Keratinocyte (primary cell): ENCODE measurements at regions not wholly inside any gene's neighbourhood (a gene's known extent, or its start where the extent isn't known, plus 50 kb on each side); places are given as distances from the start of the nearest gene placed in this dataset.

Source experiments
- DNase-seq: peaks from one replicate; pipeline ENCODE4 v3.0.0-alpha.2; 2011; ENCODE audit warnings: low read depth, missing footprints, low spot score
- FAIRE-seq: peaks from 2 replicates; lab custom pipeline; 2011; peaks lifted over from hg19 to GRCh38; lab: Jason Lieb, UNC
- H2AFZ ChIP-seq: 2 replicates; pipeline ENCODE4 v1.6.0; 2012; ENCODE audit warnings: low read length, control low read depth, inconsistent platforms; ENCODE audit not compliant: control insufficient read depth
- H3K27ac ChIP-seq: 2 replicates; pipeline ENCODE4 v1.5.1; 2011; ENCODE audit warnings: low read length; ENCODE audit not compliant: control insufficient read depth, insufficient read depth
- H3K27me3 ChIP-seq: 3 replicates; pipeline ENCODE4 v1.6.0; 2011; ENCODE audit warnings: low read length; ENCODE audit not compliant: control insufficient read depth, insufficient read depth; ENCODE audit errors: extremely low read depth
- H3K36me3 ChIP-seq, 2 experiments: 2 replicates in 1 of 2; 3 replicates in 1 of 2; pipeline ENCODE4 v1.5.1; 2011; ENCODE audit warnings: low read length in 2 of 2, mild to moderate bottlenecking in 1 of 2; ENCODE audit not compliant: control insufficient read depth in 2 of 2, insufficient read depth in 2 of 2; ENCODE audit errors: extremely low read depth in 1 of 2
- H3K4me1 ChIP-seq: 3 replicates; pipeline ENCODE4 v1.5.1; 2011; ENCODE audit warnings: low read length; ENCODE audit not compliant: control insufficient read depth, insufficient read depth; ENCODE audit errors: extremely low read depth
- H3K4me2 ChIP-seq: 3 replicates; pipeline ENCODE4 v1.6.0; 2011; ENCODE audit warnings: low read depth, low read length; ENCODE audit not compliant: control insufficient read depth, insufficient read depth; ENCODE audit errors: extremely low read depth
- H3K4me3 ChIP-seq, 3 experiments: fragments of 200-600 bp in 1 of 3; sonication (generic) in 1 of 3; 2 replicates in 2 of 3; 3 replicates in 1 of 3; pipeline ENCODE4 v1.5.1; 2011 to 2016; ENCODE audit warnings: low read length in 3 of 3, mild to moderate bottlenecking in 3 of 3, control low read depth in 2 of 3, inconsistent platforms in 1 of 3, low read depth in 1 of 3, mixed read lengths in 1 of 3, mixed run types in 1 of 3, moderate library complexity in 1 of 3; ENCODE audit not compliant: control insufficient read depth in 2 of 3, insufficient read depth in 2 of 3; ENCODE audit errors: extremely low read depth in 1 of 3
- H3K79me2 ChIP-seq: 2 replicates; pipeline ENCODE4 v1.6.0; 2012; ENCODE audit warnings: low read length; ENCODE audit not compliant: control insufficient read depth, insufficient read depth
- H3K9ac ChIP-seq: 3 replicates; pipeline ENCODE4 v1.6.0; 2011; ENCODE audit warnings: low read length; ENCODE audit not compliant: control insufficient read depth, insufficient read depth; ENCODE audit errors: extremely low read depth
- H3K9me1 ChIP-seq: 3 replicates; pipeline ENCODE4 v1.6.0; 2011; ENCODE audit warnings: low read length; ENCODE audit not compliant: control insufficient read depth, insufficient read depth; ENCODE audit errors: extremely low read depth
- H3K9me3 ChIP-seq: 2 replicates; pipeline ENCODE4 v1.5.1; 2012; ENCODE audit warnings: low read depth, low read length; ENCODE audit not compliant: control insufficient read depth
- H4K20me1 ChIP-seq: 3 replicates; pipeline ENCODE4 v1.6.0; 2011; ENCODE audit warnings: low read length; ENCODE audit not compliant: control insufficient read depth, insufficient read depth; ENCODE audit errors: extremely low read depth
- CTCF ChIP-seq, 3 experiments: IDR thresholded peaks in 1 of 3; conservative IDR thresholded peaks in 1 of 3; optimal IDR thresholded peaks in 1 of 3; 2 replicates in 2 of 3; 3 replicates in 1 of 3; pipeline versions ENCODE3 to v1.5.1; 2011; ENCODE audit warnings: low read length in 3 of 3, mild to moderate bottlenecking in 3 of 3, moderate library complexity in 2 of 3, control low read depth in 1 of 3, inconsistent platforms in 1 of 3; ENCODE audit not compliant: insufficient read depth in 2 of 3; ENCODE audit errors: extremely low read depth in 1 of 3
- EZH2 ChIP-seq: IDR thresholded peaks from one replicate; pipeline ENCODE4 v1.6.1; 2012; ENCODE audit warnings: inconsistent platforms, mild to moderate bottlenecking, low read length, moderate library complexity
- dilution Hi-C: fragments of 300-500 bp; cut with MboI; formaldehyde crosslinking; loops from one replicate; pipeline ENCODE4 v1.7.0; 2020; ENCODE audit warnings: low sequenced_read_pairs; ENCODE audit not compliant: extremely low pct_ligation_motif_present

DNA sequence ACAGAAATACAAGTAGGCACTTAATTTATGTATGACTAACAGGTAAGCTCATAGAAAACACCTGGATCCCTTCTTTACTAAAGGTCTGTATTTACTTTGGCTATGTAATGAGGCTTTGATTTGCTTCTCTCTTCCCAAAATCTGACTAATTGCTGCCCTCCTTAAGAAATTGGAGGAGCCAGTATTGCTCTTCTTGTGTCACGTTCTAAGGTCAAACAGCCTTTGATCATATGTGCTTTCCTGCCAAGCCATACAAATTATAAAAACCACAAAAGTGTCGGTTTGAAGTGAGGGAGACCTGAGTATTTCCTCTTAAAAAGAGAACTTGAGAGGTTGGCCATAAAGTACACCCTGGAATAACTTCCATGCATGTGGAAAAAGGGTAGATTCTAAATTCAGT is 112.1 kb upstream of the MB21D2 start:
- H3K36me3 ChIP-seq, result no peaks in the 10 kb centered on the region
- no peaks in the 10 kb centered on the region for H3K79me2 ChIP-seq
- no peaks in the 10 kb centered on the region for H3K9me3 ChIP-seq
- H2AFZ ChIP-seq, result no peak overlapping the region
- no peaks in the 10 kb centered on the region for H4K20me1 ChIP-seq
- DNase-seq, result no peak
- H3K27me3 ChIP-seq, result no peaks in the 10 kb centered on the region
- H3K27ac ChIP-seq, result no peak overlapping the region
- H3K4me3 ChIP-seq, result no peak overlapping the region
- TF ChIP-seq EZH2 (no peak), CTCF (optimal IDR thresholded peaks at IDR 0.05 in 1 of 3, IDR thresholded peaks at IDR 0.05 in 1 of 3, conservative IDR thresholded peaks at IDR 0.05 in 1 of 3; ENCODE audit: extremely low read depth in 1 of 3, insufficient read depth in 2 of 3, low read length in 3 of 3) (no peak)
- dilution Hi-C loops, result no loop called here
- no peak overlapping the region for H3K9ac ChIP-seq
- H3K4me1 ChIP-seq, result peaks cover 4% of the 10 kb centered on the region
- no peak overlapping the region for H3K4me2 ChIP-seq
- no peak for FAIRE-seq
- no peaks in the 10 kb centered on the region for H3K9me1 ChIP-seq

GRCh38 chr3:193030276-193030675 is 112.6 kb upstream of the MB21D2 start:
- Histone ChIP-seq H3K9me3 (no peaks in the 10 kb centered on the region), H3K79me2 (no peaks in the 10 kb centered on the region), H3K4me3 (no peak overlapping the region), H3K27me3 (no peaks in the 10 kb centered on the region), H3K4me2 (no peak overlapping the region), H2AFZ (no peak overlapping the region), H3K9me1 (no peaks in the 10 kb centered on the region), H3K27ac (no peak overlapping the region), H3K9ac (no peak overlapping the region), H3K36me3 (no peaks in the 10 kb centered on the region), H4K20me1 (no peaks in the 10 kb centered on the region), H3K4me1 (peaks cover 6% of the 10 kb centered on the region)
- no peak for TF ChIP-seq CTCF (optimal IDR thresholded peaks at IDR 0.05 in 1 of 3, IDR thresholded peaks at IDR 0.05 in 1 of 3, conservative IDR thresholded peaks at IDR 0.05 in 1 of 3; ENCODE audit: extremely low read depth in 1 of 3, insufficient read depth in 2 of 3, low read length in 3 of 3)
- no peak for TF ChIP-seq EZH2
- DNase-seq (no peak), FAIRE-seq (no peak)
- dilution Hi-C loops, result no loop called here
